Testis (tissue), 2 donors: ENCODE measurements at regions not wholly inside any gene's neighbourhood (a gene's known extent, or its start where the extent isn't known, plus 50 kb on each side); places are given as distances from the start of the nearest gene placed in this dataset.

Source experiments
- DNase-seq: peaks from one replicate; pipeline ENCODE4 v3.0.0-alpha.2; 2019
- H3K27ac ChIP-seq, 2 donors: fragments of 200-600 bp; sonication (generic); one replicate each; pipeline ENCODE4 v1.5.1; 2019
- H3K27me3 ChIP-seq: fragments of 200-600 bp; sonication (generic); one replicate; pipeline ENCODE4 v1.5.1; 2019
- H3K36me3 ChIP-seq: fragments of 200-600 bp; sonication (generic); one replicate; pipeline ENCODE4 v1.5.1; 2017; ENCODE audit warnings: low read depth; ENCODE audit errors: missing control alignments
- H3K4me1 ChIP-seq: fragments of 200-600 bp; sonication (generic); one replicate; pipeline ENCODE4 v1.5.1; 2019
- H3K4me3 ChIP-seq, 2 donors: fragments of 200-600 bp; sonication (generic); one replicate each; pipeline ENCODE4 v1.5.1; 2017 to 2019
- H3K9me3 ChIP-seq: fragments of 200-600 bp; sonication (generic); one replicate; pipeline ENCODE4 v1.5.1; 2017
- POLR2A ChIP-seq: fragments of 450-650 bp; IDR thresholded peaks from one replicate; pipeline ENCODE4 v1.6.1; 2017; ENCODE audit warnings: antibody characterized with exemption, mild to moderate bottlenecking, moderate library complexity
- WGBS, 2 donors: methylation state at CpG; one replicate each; pipeline ENCODE4 v1.1.5; 2018; 5-methylcytosine and 5-hydroxymethylcytosine counted together
- intact Hi-C: fragments of 100-400 bp; cut with DNase I; formaldehyde crosslinking; loops from one replicate; pipeline ENCODE4 v1.15.1; 2023; ENCODE audit warnings: low total_unique reads
- TF ChIP-seq, protein P1 (sequence below), 3 experiments: fragments of 450-650 bp in 2 of 3; fragments of 200-600 bp in 1 of 3; sonication (generic) in 1 of 3; IDR thresholded peaks; one replicate each; pipeline ENCODE4 v1.5.1; 2016 to 2019; ENCODE audit warnings: antibody characterized with exemption in 3 of 3, mild to moderate bottlenecking in 2 of 3, moderate library complexity in 1 of 3

DNA sequence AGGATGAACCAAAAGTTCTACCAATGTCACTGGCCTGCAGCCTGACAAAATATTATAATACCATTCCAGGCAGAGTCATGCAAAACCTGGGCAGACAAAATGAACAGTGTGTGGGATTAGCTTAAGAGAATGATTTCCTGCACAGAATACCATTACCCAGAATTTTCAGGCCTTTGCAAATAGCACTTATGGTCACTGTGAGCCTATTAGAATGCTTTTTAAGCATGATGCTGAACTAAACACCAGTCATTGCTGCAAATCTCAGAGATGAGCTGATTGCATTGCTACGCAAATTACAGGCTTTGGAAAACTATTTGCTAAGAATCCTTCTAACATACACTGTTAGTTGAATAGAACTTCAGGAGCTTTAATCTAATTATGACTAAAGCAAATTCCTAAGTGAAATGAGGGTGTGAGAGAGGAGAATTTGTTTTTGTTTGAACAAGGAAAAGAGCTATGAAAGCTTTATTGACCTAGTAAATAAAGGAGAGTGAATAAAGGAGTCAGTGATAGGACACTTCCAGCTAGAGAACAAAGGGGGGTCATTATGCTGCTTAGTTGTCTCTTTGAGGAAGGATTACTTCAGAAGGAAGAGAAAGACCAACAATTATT is 398.8 kb downstream of the HS3ST3B1 start:
- Histone ChIP-seq H3K27me3 (no peaks in the 10 kb centered on the region), H3K27ac (no peak overlapping the region), H3K9me3 (no peaks in the 10 kb centered on the region), H3K36me3 (no peaks in the 10 kb centered on the region), H3K4me3 (no peak overlapping the region), H3K4me1 (no peaks in the 10 kb centered on the region)
- DNase-seq, result no peak
- TF ChIP-seq POLR2A, result no peak
- 90 to 92% methylated on average over 1 of the region's 1 CpG for WGBS, 2 donors
- intact Hi-C loops, result no loop called here

DNA sequence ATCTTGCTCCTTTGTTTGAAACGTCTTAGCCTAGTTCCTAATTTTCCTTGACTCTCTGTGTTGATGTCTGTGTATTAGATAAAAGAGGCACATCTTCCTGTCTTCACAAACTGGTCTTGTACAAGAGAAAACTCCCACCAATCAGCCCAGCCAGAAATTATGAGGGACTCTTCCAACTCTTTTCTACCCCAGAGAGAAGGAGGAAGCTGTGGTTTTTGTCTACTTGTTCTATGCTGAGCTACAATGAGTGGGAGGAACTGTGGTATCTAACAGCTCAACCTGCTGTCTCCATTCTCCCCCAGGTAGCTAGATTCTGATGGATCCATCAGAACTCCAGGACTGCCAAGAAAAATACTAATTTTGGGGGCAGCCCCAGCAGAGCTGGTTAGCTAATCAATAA is 392.5 kb downstream of the HS3ST3B1 start:
- no peaks in the 10 kb centered on the region for H3K4me1 ChIP-seq
- TF ChIP-seq POLR2A, result no peak
- TF ChIP-seq, protein P1, sequence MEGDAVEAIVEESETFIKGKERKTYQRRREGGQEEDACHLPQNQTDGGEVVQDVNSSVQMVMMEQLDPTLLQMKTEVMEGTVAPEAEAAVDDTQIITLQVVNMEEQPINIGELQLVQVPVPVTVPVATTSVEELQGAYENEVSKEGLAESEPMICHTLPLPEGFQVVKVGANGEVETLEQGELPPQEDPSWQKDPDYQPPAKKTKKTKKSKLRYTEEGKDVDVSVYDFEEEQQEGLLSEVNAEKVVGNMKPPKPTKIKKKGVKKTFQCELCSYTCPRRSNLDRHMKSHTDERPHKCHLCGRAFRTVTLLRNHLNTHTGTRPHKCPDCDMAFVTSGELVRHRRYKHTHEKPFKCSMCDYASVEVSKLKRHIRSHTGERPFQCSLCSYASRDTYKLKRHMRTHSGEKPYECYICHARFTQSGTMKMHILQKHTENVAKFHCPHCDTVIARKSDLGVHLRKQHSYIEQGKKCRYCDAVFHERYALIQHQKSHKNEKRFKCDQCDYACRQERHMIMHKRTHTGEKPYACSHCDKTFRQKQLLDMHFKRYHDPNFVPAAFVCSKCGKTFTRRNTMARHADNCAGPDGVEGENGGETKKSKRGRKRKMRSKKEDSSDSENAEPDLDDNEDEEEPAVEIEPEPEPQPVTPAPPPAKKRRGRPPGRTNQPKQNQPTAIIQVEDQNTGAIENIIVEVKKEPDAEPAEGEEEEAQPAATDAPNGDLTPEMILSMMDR (IDR thresholded peaks at IDR 0.05), result no peak
- no peaks in the 10 kb centered on the region for H3K27me3 ChIP-seq
- H3K36me3 ChIP-seq, result no peaks in the 10 kb centered on the region
- no peak overlapping the region for H3K4me3 ChIP-seq
- no peak overlapping the region for H3K27ac ChIP-seq
- WGBS, 2 donors, result 63 to 65% methylated on average over 1 of the region's 1 CpG
- DNase-seq, result no peak
- intact Hi-C loops, result no loop called here
- H3K9me3 ChIP-seq, result no peaks in the 10 kb centered on the region

DNA sequence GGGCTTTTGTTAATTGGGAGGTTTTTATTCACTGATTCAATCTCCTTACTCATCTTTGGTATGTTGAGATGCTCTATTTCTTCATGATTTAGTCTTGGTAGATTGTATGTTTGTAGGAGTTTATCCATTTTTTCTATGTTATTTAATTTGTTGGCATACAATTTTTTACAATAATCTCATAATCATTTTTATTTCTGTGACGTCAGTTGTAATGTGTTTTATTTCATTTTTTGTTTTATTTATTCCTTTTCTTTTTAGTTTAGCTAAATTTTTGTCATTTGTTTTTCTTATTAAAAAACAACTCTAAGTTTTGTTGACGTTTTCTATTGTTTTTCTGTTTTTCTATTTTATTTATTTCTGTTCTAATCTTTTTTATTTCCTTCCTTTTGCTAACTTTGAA is 389.8 kb downstream of the HS3ST3B1 start:
- TF ChIP-seq, protein P1 (IDR thresholded peaks at IDR 0.05), result no peak
- no peak for TF ChIP-seq POLR2A

DNA sequence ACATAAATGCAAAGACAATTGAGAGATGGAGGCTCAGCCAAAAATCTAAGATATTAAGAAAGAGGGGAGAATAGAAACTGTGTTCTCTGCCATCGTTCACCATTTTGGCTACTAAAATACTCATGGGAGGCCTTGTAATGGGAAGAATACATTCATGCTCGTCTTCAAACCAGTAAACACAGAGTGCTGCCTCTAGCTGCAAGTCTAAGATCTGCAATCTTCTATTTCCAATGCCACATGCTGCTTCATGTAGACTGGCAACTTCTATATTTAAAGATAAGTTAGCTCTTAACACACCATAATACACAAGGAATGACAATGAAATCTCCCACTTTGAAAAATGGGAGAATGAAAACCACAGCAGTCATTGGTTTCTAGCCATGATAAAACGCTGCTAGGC is 387.3 kb downstream of the HS3ST3B1 start:
- no peaks in the 10 kb centered on the region for H3K27me3 ChIP-seq
- H3K4me3 ChIP-seq, result no peak overlapping the region
- H3K9me3 ChIP-seq, result no peaks in the 10 kb centered on the region
- TF ChIP-seq POLR2A, result no peak
- TF ChIP-seq, protein P1 (IDR thresholded peaks at IDR 0.05), result no peak
- intact Hi-C loops, result no loop called here
- no peak overlapping the region for H3K27ac ChIP-seq
- 74% methylated on average over 3 of the region's 3 CpGs for WGBS, 2 donors
- no peak for DNase-seq
- H3K4me1 ChIP-seq, result no peaks in the 10 kb centered on the region
- H3K36me3 ChIP-seq, result no peaks in the 10 kb centered on the region

More for the DNA sequence above, 389.8 kb downstream of the HS3ST3B1 start:
- Histone ChIP-seq H3K9me3 (no peaks in the 10 kb centered on the region), H3K27ac (no peak overlapping the region), H3K4me1 (no peaks in the 10 kb centered on the region), H3K4me3 (no peak overlapping the region), H3K36me3 (no peaks in the 10 kb centered on the region), H3K27me3 (no peaks in the 10 kb centered on the region)
- WGBS, 2 donors, result 85 to 93% methylated on average over 2 of the region's 2 CpGs
- intact Hi-C loops, result no loop called here
- no peak for DNase-seq

DNA sequence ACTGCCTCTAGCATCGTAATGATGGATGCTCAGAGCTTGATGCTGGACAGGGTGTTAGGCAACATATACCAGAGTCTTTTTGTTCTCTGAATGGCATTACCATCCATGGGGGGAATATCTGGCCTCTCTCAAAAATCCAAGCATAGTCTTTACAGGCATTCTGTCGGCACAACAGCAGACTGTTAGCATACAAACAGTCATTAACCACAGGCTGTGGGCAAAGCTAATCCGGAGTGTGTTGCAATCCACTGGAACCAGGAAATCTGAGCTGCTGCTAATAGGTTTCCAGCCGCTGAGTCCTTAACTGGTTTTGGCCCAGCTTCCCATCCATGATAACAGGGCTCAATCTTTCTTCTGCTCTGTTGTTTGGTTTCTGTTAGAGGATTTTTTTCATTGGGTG is 371.9 kb downstream of the HS3ST3B1 start:
- Histone ChIP-seq H3K4me3 (no peak overlapping the region), H3K36me3 (no peaks in the 10 kb centered on the region), H3K27me3 (no peaks in the 10 kb centered on the region), H3K27ac (no peak overlapping the region), H3K4me1 (no peaks in the 10 kb centered on the region), H3K9me3 (no peaks in the 10 kb centered on the region)
- TF ChIP-seq POLR2A, result no peak
- TF ChIP-seq, protein P1 (IDR thresholded peaks at IDR 0.05), result no peak
- 62 to 71% methylated on average over 4 of the region's 4 CpGs for WGBS, 2 donors
- no peak for DNase-seq
- intact Hi-C loops, result no loop called here
